ENCODE measurements at regions not wholly inside any gene's neighbourhood (a gene's known extent, or its start where the extent isn't known, plus 50 kb on each side); places are given as distances from the start of the nearest gene placed in this dataset.

- TF ChIP-seq TAF1 (IDR thresholded peaks at IDR 0.05; ENCODE audit: low read depth, low read length), result no peak
- TF ChIP-seq POLR2A (IDR thresholded peaks at IDR 0.05; ENCODE audit: low read depth, low read length), result no peak
- TF ChIP-seq POLR2AphosphoS5 (IDR thresholded peaks at IDR 0.05; ENCODE audit: low read depth, low read length), result no peak
- TF ChIP-seq PAX5 (IDR thresholded peaks at IDR 0.05; ENCODE audit: insufficient read depth, low read length, severe bottlenecking), result no peak
- TF ChIP-seq POU2F2 (IDR thresholded peaks at IDR 0.05; ENCODE audit: low read depth, low read length), result no peak
- no peak for TF ChIP-seq SPI1 (IDR thresholded peaks at IDR 0.05; ENCODE audit: low read depth, low read length)
- FAIRE-seq (no peak), DNase-seq (ENCODE audit: insufficient read length, low spot score) (no peak)
Observed at GRCh38 chr17:70862295-70862694, 693.0 kb downstream of the KCNJ2 start.

GRCh38 chr17:70863436-70864248 is 694.3 kb downstream of the KCNJ2 start:
- FAIRE-seq (no peak), DNase-seq (ENCODE audit: insufficient read length, low spot score) (no peak)
- no peak for TF ChIP-seq POU2F2 (IDR thresholded peaks at IDR 0.05; ENCODE audit: low read depth, low read length)
- no peak for TF ChIP-seq POLR2A (IDR thresholded peaks at IDR 0.05; ENCODE audit: low read depth, low read length)
- TF ChIP-seq POLR2AphosphoS5 (IDR thresholded peaks at IDR 0.05; ENCODE audit: low read depth, low read length), result no peak
- no peak for TF ChIP-seq SPI1 (IDR thresholded peaks at IDR 0.05; ENCODE audit: low read depth, low read length)
- no peak for TF ChIP-seq PAX5 (IDR thresholded peaks at IDR 0.05; ENCODE audit: insufficient read depth, low read length, severe bottlenecking)
- no peak for TF ChIP-seq TAF1 (IDR thresholded peaks at IDR 0.05; ENCODE audit: low read depth, low read length)

- DNase-seq (ENCODE audit: insufficient read length, low spot score) (no peak), FAIRE-seq (no peak)
- no peak for TF ChIP-seq PAX5 (IDR thresholded peaks at IDR 0.05; ENCODE audit: insufficient read depth, low read length, severe bottlenecking)
- TF ChIP-seq POLR2AphosphoS5 (IDR thresholded peaks at IDR 0.05; ENCODE audit: low read depth, low read length), result no peak
- no peak for TF ChIP-seq SPI1 (IDR thresholded peaks at IDR 0.05; ENCODE audit: low read depth, low read length)
- no peak for TF ChIP-seq TAF1 (IDR thresholded peaks at IDR 0.05; ENCODE audit: low read depth, low read length)
- no peak for TF ChIP-seq POU2F2 (IDR thresholded peaks at IDR 0.05; ENCODE audit: low read depth, low read length)
- TF ChIP-seq POLR2A (IDR thresholded peaks at IDR 0.05; ENCODE audit: low read depth, low read length), result no peak
Observed at GRCh38 chr17:70865993-70866804, 696.9 kb downstream of the KCNJ2 start.

GRCh38 chr17:70868149-70868548 is 698.8 kb downstream of the KCNJ2 start:
- DNase-seq (ENCODE audit: insufficient read length, low spot score) (no peak), FAIRE-seq (no peak)
- TF ChIP-seq SPI1 (IDR thresholded peaks at IDR 0.05; ENCODE audit: low read depth, low read length) (no peak), PAX5 (IDR thresholded peaks at IDR 0.05; ENCODE audit: insufficient read depth, low read length, severe bottlenecking) (no peak), POLR2A (IDR thresholded peaks at IDR 0.05; ENCODE audit: low read depth, low read length) (no peak), POU2F2 (IDR thresholded peaks at IDR 0.05; ENCODE audit: low read depth, low read length) (no peak), POLR2AphosphoS5 (IDR thresholded peaks at IDR 0.05; ENCODE audit: low read depth, low read length) (no peak), TAF1 (IDR thresholded peaks at IDR 0.05; ENCODE audit: low read depth, low read length) (no peak)

GRCh38 chr17:70869402-70870085 is 700.2 kb downstream of the KCNJ2 start:
- TF ChIP-seq PAX5 (IDR thresholded peaks at IDR 0.05; ENCODE audit: insufficient read depth, low read length, severe bottlenecking), result no peak
- no peak for TF ChIP-seq SPI1 (IDR thresholded peaks at IDR 0.05; ENCODE audit: low read depth, low read length)
- no peak for TF ChIP-seq POLR2AphosphoS5 (IDR thresholded peaks at IDR 0.05; ENCODE audit: low read depth, low read length)
- no peak for TF ChIP-seq POU2F2 (IDR thresholded peaks at IDR 0.05; ENCODE audit: low read depth, low read length)
- no peak for TF ChIP-seq POLR2A (IDR thresholded peaks at IDR 0.05; ENCODE audit: low read depth, low read length)
- no peak for TF ChIP-seq TAF1 (IDR thresholded peaks at IDR 0.05; ENCODE audit: low read depth, low read length)
- FAIRE-seq, result no peak
- no peak for DNase-seq (ENCODE audit: insufficient read length, low spot score)

- FAIRE-seq (no peak), DNase-seq (ENCODE audit: insufficient read length, low spot score) (no peak)
Observed at GRCh38 chr17:70871180-70871818, 702.0 kb downstream of the KCNJ2 start.

GRCh38 chr17:70872103-70872502 is 702.8 kb downstream of the KCNJ2 start:
- FAIRE-seq, result no peak
- TF ChIP-seq SPI1 (IDR thresholded peaks at IDR 0.05; ENCODE audit: low read depth, low read length), result no peak
- TF ChIP-seq POLR2AphosphoS5 (IDR thresholded peaks at IDR 0.05; ENCODE audit: low read depth, low read length), result no peak
- TF ChIP-seq TAF1 (IDR thresholded peaks at IDR 0.05; ENCODE audit: low read depth, low read length), result no peak
- TF ChIP-seq PAX5 (IDR thresholded peaks at IDR 0.05; ENCODE audit: insufficient read depth, low read length, severe bottlenecking), result no peak
- TF ChIP-seq POU2F2 (IDR thresholded peaks at IDR 0.05; ENCODE audit: low read depth, low read length), result no peak
- no peak for TF ChIP-seq POLR2A (IDR thresholded peaks at IDR 0.05; ENCODE audit: low read depth, low read length)
- DNase-seq (ENCODE audit: insufficient read length, low spot score), result no peak

More at GRCh38 chr17:70871180-70871818, 702.0 kb downstream of the KCNJ2 start:
- TF ChIP-seq SPI1 (IDR thresholded peaks at IDR 0.05; ENCODE audit: low read depth, low read length) (no peak), PAX5 (IDR thresholded peaks at IDR 0.05; ENCODE audit: insufficient read depth, low read length, severe bottlenecking) (no peak), POLR2AphosphoS5 (IDR thresholded peaks at IDR 0.05; ENCODE audit: low read depth, low read length) (no peak), POU2F2 (IDR thresholded peaks at IDR 0.05; ENCODE audit: low read depth, low read length) (no peak), POLR2A (IDR thresholded peaks at IDR 0.05; ENCODE audit: low read depth, low read length) (no peak), TAF1 (IDR thresholded peaks at IDR 0.05; ENCODE audit: low read depth, low read length) (no peak)

GRCh38 chr17:70875729-70876310 is 706.5 kb downstream of the KCNJ2 start:
- TF ChIP-seq SPI1 (IDR thresholded peaks at IDR 0.05; ENCODE audit: low read depth, low read length) (no peak), TAF1 (IDR thresholded peaks at IDR 0.05; ENCODE audit: low read depth, low read length) (no peak), POU2F2 (IDR thresholded peaks at IDR 0.05; ENCODE audit: low read depth, low read length) (no peak), POLR2AphosphoS5 (IDR thresholded peaks at IDR 0.05; ENCODE audit: low read depth, low read length) (no peak), PAX5 (IDR thresholded peaks at IDR 0.05; ENCODE audit: insufficient read depth, low read length, severe bottlenecking) (no peak), POLR2A (IDR thresholded peaks at IDR 0.05; ENCODE audit: low read depth, low read length) (no peak)
- no peak for FAIRE-seq
- no peak for DNase-seq (ENCODE audit: insufficient read length, low spot score)
